Endothelial cell (in vitro differentiated cells): ENCODE measurements at regions not wholly inside any gene's neighbourhood (a gene's known extent, or its start where the extent isn't known, plus 50 kb on each side); places are given as distances from the start of the nearest gene placed in this dataset.

Source experiments
- DNase-seq: peaks from one replicate; pipeline ENCODE4 v3.0.0; 2021; ENCODE audit warnings: low spot score
- H3K27ac Mint-ChIP-seq: one replicate; pipeline ENCODE4 v1.8.0; 2021; ENCODE audit warnings: mixed read lengths, inconsistent platforms; ENCODE audit not compliant: unreplicated experiment
- H3K27me3 Mint-ChIP-seq: one replicate; pipeline ENCODE4 v1.8.0; 2021; ENCODE audit warnings: mild to moderate bottlenecking, moderate library complexity, mixed read lengths, inconsistent platforms; ENCODE audit not compliant: unreplicated experiment
- H3K36me3 Mint-ChIP-seq: one replicate; pipeline ENCODE4 v1.8.0; 2021; ENCODE audit warnings: mild to moderate bottlenecking, low read depth, mixed read lengths, inconsistent platforms; ENCODE audit not compliant: unreplicated experiment
- H3K4me1 Mint-ChIP-seq: one replicate; pipeline ENCODE4 v1.8.0; 2021; ENCODE audit warnings: mild to moderate bottlenecking, mixed read lengths, inconsistent platforms; ENCODE audit not compliant: unreplicated experiment
- H3K4me3 Mint-ChIP-seq: one replicate; pipeline ENCODE4 v1.8.0; 2021; ENCODE audit warnings: mild to moderate bottlenecking, mixed read lengths, inconsistent platforms; ENCODE audit not compliant: unreplicated experiment
- H3K9me3 Mint-ChIP-seq: one replicate; pipeline ENCODE4 v1.8.0; 2021; ENCODE audit warnings: mixed read lengths, inconsistent platforms; ENCODE audit not compliant: unreplicated experiment
- TF ChIP-seq, protein P1 (sequence below): fragments of 200-600 bp; sonication (generic); IDR thresholded peaks from one replicate; pipeline ENCODE4 v1.5.0; 2021; ENCODE audit warnings: antibody characterized with exemption; ENCODE audit not compliant: unreplicated experiment

DNA sequence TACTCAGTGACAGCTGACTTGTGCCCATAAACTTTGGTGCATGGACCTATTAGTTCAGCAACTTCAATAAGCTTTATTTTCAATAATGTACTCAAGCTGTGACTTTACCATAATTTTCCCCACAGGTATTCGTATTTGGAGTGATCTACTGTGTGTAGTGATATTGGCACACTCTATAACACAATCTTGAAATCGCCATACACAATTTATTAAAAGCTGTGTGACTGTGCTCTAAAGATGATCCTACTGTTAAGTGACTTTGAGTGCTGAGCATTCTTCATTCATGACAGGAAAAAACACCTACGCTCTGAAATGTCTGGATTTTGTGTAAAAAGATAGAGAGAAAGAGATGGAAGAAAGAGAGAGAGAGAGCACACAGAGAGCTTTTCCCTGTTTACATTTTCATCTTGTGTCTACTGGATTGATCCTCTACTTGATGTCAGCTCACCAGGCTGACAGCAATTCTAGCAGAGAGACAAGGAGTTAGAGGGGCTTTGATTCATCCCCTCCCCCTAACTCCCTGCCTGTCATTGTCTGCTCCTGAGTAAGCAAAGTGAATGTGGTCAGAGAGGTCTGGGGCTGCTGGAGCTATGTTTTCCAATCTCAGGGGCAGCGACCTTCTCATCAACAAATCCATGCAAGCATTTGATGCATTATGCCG lies 538.7 kb upstream of the POU3F2 start:
- no peaks in the 10 kb centered on the region for H3K36me3 Mint-ChIP-seq
- TF ChIP-seq, protein P1, sequence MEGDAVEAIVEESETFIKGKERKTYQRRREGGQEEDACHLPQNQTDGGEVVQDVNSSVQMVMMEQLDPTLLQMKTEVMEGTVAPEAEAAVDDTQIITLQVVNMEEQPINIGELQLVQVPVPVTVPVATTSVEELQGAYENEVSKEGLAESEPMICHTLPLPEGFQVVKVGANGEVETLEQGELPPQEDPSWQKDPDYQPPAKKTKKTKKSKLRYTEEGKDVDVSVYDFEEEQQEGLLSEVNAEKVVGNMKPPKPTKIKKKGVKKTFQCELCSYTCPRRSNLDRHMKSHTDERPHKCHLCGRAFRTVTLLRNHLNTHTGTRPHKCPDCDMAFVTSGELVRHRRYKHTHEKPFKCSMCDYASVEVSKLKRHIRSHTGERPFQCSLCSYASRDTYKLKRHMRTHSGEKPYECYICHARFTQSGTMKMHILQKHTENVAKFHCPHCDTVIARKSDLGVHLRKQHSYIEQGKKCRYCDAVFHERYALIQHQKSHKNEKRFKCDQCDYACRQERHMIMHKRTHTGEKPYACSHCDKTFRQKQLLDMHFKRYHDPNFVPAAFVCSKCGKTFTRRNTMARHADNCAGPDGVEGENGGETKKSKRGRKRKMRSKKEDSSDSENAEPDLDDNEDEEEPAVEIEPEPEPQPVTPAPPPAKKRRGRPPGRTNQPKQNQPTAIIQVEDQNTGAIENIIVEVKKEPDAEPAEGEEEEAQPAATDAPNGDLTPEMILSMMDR: no peak
- H3K9me3 Mint-ChIP-seq: no peaks in the 10 kb centered on the region
- H3K27me3 Mint-ChIP-seq: no peaks in the 10 kb centered on the region
- H3K27ac Mint-ChIP-seq: no peak overlapping the region
- no peak overlapping the region for H3K4me3 Mint-ChIP-seq
- peaks cover 2% of the 10 kb centered on the region for H3K4me1 Mint-ChIP-seq
- no peak for DNase-seq

DNA sequence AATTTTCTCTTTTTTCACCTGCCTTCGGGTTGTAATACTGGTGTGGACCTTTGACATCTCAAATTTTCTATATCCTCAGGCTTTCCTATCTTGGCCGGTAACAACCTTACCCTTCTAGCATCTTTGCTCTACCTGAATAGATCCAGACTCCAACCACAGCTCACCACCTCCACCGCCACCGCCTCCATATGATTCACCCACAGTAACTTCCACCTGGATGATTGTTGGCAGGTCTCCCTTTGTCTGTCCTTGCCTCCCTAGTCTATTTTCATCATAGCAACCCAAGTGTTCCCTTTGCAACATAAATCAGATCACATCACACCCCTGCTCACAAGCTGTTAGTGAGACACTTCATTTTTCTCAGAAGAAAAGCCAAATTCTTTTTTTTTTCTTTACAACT lies 525.8 kb upstream of the POU3F2 start:
- H3K4me1 Mint-ChIP-seq: peaks cover 7% of the 10 kb centered on the region
- no peak for DNase-seq
- no peak overlapping the region for H3K4me3 Mint-ChIP-seq
- no peak overlapping the region for H3K27ac Mint-ChIP-seq
- H3K36me3 Mint-ChIP-seq: no peaks in the 10 kb centered on the region
- no peaks in the 10 kb centered on the region for H3K9me3 Mint-ChIP-seq
- TF ChIP-seq, protein P1: no peak
- H3K27me3 Mint-ChIP-seq: peaks cover 2% of the 10 kb centered on the region

DNA sequence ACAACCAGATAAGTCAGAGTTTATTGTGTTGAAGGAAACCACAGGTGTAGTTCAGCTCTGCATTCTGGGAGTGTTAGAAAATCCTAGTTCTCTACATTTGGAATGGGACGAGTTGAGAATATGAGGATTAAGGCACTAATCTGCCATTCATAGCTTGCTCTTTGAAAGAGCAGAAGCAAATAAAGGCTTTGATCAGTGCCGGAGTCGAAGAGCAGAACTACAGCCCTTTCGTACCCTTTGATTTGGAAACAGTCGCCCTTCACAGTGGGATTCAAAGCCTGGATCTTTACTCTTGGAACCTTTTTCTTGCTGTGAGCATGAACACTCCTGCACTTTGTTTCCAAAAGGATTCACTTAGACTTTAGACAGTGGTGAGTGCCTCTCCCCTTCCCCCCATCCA lies 523.9 kb upstream of the POU3F2 start:
- Mint-ChIP-seq H3K27me3 (peaks cover 2% of the 10 kb centered on the region), H3K27ac (no peak overlapping the region), H3K4me3 (no peak overlapping the region), H3K4me1 (peaks cover 7% of the 10 kb centered on the region), H3K9me3 (no peaks in the 10 kb centered on the region), H3K36me3 (no peaks in the 10 kb centered on the region)
- TF ChIP-seq, protein P1: no peak
- DNase-seq: no peak

DNA sequence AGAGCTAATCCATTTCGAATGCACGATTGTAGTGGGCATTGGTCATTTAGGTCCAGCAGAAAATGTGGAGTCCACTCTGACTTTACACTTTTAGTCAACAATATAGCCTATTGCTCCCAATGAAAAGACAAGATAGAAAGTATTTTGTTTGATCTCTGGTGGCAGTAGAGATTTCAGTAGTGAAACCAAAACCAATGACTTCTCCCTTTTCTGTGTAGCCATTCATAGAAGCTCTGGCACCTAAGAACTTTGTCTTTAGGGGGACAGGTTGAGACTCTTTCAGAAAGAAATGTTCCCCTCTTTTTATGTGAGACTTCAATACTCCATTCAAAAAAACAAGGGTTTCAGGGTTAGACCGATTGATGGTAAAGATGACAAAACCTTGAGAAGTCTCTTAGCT lies 510.8 kb upstream of the POU3F2 start:
- no peak for DNase-seq
- Mint-ChIP-seq H3K27me3 (no peaks in the 10 kb centered on the region), H3K36me3 (no peaks in the 10 kb centered on the region), H3K9me3 (no peaks in the 10 kb centered on the region), H3K27ac (no peak overlapping the region), H3K4me3 (no peak overlapping the region), H3K4me1 (peaks cover 8% of the 10 kb centered on the region)
- TF ChIP-seq, protein P1: no peak

DNA sequence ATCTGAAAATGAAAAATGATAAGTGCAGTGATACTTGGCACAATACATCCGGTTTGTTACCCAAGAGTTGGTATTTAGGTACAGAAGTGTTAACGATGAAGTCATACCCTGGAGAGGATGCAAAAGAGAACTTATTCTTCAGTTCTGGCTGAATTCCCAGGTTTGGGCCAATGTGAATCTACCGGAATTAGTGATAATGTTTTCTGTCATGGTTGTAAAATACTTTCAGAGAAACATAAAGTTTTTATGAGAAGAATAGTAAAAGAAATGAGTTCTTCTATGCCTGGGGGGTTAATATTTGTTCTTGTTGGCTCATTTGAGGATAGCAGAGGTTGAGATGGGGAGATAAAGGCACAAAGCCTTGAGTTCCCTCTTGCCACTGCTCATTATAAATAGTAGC lies 509.9 kb upstream of the POU3F2 start:
- TF ChIP-seq, protein P1: no peak
- no peaks in the 10 kb centered on the region for H3K27me3 Mint-ChIP-seq

More for the DNA sequence above, 509.9 kb upstream of the POU3F2 start:
- Mint-ChIP-seq H3K27ac (no peak overlapping the region), H3K36me3 (no peaks in the 10 kb centered on the region), H3K4me1 (peaks cover 4% of the 10 kb centered on the region), H3K4me3 (no peak overlapping the region), H3K9me3 (no peaks in the 10 kb centered on the region)
- DNase-seq: no peak
